Muscle layer of colon (tissue), 2 donors: ENCODE measurements at regions not wholly inside any gene's neighbourhood (a gene's known extent, or its start where the extent isn't known, plus 50 kb on each side); places are given as distances from the start of the nearest gene placed in this dataset.

ENCODE experiments used
- H3K27ac ChIP-seq: one replicate; pipeline ENCODE4 v1.7.0; 2013; ENCODE audit warnings: low read depth, mild to moderate bottlenecking, low read length, moderate library complexity
- H3K27me3 ChIP-seq, 2 donors: one replicate each; pipeline ENCODE4 v1.7.0; 2013; ENCODE audit warnings: low read length in 2 of 2, mild to moderate bottlenecking in 2 of 2; ENCODE audit not compliant: insufficient read depth in 2 of 2, control insufficient read depth in 1 of 2
- H3K36me3 ChIP-seq: one replicate; pipeline ENCODE4 v1.7.0; 2013; ENCODE audit warnings: mild to moderate bottlenecking, low read length; ENCODE audit not compliant: insufficient read depth
- H3K4me1 ChIP-seq: one replicate; pipeline ENCODE4 v1.7.0; 2013; ENCODE audit warnings: mild to moderate bottlenecking, low read length; ENCODE audit not compliant: insufficient read depth
- H3K4me3 ChIP-seq, 2 donors: one replicate each; pipeline ENCODE4 v1.7.0; 2013; ENCODE audit warnings: low read length in 2 of 2, low read depth in 1 of 2, mild to moderate bottlenecking in 1 of 2, moderate library complexity in 1 of 2
- H3K9ac ChIP-seq: one replicate; pipeline ENCODE4 v1.7.0; 2013; ENCODE audit warnings: low read length
- H3K9me3 ChIP-seq: one replicate; pipeline ENCODE4 v1.7.0; 2013; ENCODE audit warnings: mild to moderate bottlenecking, low read length
- donor health status: abdominal sarcoma.
- donor health status: Adenocarcinoma of cecum.

DNA sequence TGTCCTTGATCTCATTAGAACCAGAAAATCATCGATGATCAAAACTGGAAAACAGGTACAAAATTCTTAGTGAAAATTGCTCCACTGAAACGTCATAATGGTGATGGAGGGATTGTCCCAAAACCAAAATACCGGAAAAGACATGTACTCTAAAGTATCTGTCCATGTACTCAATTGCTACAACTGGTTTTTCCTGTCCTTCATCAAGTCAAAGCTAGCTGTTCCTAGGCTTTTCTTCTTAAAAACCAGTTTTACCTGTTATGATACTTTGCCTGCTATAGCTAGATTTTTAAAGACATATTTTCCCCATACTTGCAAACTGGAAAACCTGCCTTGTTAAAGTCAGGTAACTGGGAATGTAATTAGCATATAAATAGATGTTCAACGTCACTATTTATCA is 50.5 kb upstream of the LRRC1 start:
- Histone ChIP-seq H3K27ac (no peak overlapping the region), H3K4me1 (no peaks in the 10 kb centered on the region), H3K9ac (no peak overlapping the region), H3K27me3 (no peaks in the 10 kb centered on the region), H3K4me3 (no peak overlapping the region), H3K9me3 (no peaks in the 10 kb centered on the region), H3K36me3 (no peaks in the 10 kb centered on the region)

GRCh38 chr6:53741034-53741823 is 53.6 kb upstream of the LRRC1 start:
- Histone ChIP-seq H3K27ac (no peak overlapping the region), H3K4me1 (no peaks in the 10 kb centered on the region), H3K9me3 (no peaks in the 10 kb centered on the region), H3K36me3 (no peaks in the 10 kb centered on the region), H3K9ac (no peak overlapping the region), H3K4me3 (no peak overlapping the region), H3K27me3 (no peaks in the 10 kb centered on the region)

DNA sequence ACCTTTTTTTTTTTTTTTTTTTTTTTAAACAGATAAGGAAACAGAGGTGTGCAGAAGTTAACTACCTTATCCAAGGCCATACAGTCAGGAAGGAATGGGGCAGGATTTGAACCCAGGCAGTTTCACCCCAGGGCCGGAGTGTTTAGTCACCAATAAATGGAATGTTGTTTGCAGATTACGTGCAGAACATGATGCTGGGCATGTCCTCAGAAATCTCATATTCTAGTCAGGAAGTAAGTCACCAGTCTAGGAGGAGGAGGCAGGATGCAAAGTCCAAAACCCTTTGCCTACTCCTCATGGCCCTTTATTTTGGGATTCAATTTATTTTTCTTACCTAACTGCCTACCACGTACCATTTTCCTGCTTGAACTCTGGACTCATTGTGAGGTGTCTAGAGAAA is 57.1 kb upstream of the LRRC1 start:
- Histone ChIP-seq H3K9me3 (no peaks in the 10 kb centered on the region), H3K4me3 (no peak overlapping the region), H3K27me3 (no peaks in the 10 kb centered on the region), H3K4me1 (no peaks in the 10 kb centered on the region), H3K36me3 (no peaks in the 10 kb centered on the region), H3K27ac (no peak overlapping the region), H3K9ac (no peak overlapping the region)

DNA sequence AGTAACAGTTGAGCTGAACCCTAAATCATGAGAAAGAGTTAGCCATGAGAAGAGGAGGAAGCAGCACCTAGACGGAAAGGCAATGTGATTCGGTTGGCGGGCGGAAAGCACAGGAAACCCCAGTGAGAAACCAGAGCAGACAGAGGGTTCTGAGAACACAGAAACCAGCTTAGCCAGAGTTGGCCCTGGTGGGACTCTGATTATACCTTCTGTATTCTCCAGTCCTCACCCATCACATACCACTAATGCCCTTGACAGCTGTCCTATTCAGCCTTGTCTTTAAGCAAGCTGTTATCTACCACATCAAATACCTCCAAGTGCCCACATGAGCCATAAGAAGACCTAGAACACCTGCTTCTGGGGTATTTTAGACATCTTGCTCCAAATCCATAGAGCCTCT is 58.9 kb upstream of the LRRC1 start:
- Histone ChIP-seq H3K27me3 (no peaks in the 10 kb centered on the region), H3K9ac (no peak overlapping the region), H3K4me1 (no peaks in the 10 kb centered on the region), H3K36me3 (no peaks in the 10 kb centered on the region), H3K27ac (no peak overlapping the region), H3K9me3 (no peaks in the 10 kb centered on the region), H3K4me3 (no peak overlapping the region)

DNA sequence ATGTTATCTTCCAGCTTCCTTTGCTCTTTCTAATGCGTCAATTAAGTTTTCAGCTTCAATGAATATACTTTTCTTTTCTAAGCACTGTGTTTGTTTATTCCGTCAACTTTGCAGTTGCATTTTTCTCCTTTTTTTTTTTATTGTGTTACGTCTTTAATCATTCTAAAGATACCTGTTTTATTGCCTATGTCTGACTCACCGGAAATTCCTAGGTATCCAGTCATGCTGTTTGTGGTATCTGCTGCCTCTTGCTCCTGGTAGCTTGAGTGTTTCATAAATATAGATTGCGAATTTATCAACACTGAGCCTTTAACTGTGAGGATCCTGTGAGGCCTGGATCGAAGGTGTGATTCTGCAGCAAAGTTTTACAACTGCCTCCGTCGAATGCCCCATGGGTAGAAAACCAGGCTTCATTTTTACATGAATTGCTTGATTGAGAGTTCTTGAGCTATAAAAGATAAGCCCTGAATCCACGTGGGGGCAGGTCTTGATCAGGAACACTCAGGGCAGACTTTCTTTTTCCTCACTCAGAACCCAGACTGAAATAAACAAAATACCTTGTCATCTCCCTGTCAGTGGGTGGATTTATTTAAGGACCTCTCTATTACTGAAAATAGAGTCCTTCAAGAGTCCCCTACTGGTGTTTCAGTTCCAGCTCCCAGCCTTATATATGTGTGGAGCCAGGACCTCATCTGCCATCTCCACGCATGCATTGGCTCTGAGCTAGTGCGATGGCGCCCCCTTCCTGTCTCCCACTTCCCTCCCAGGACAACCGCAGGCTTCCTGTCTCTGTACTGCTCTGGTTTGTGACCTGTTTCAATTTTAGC is 60.1 kb upstream of the LRRC1 start:
- Histone ChIP-seq H3K27me3 (no peaks in the 10 kb centered on the region), H3K4me3 (no peak overlapping the region), H3K9me3 (no peaks in the 10 kb centered on the region), H3K4me1 (no peaks in the 10 kb centered on the region), H3K27ac (no peak overlapping the region), H3K36me3 (no peaks in the 10 kb centered on the region), H3K9ac (no peak overlapping the region)

DNA sequence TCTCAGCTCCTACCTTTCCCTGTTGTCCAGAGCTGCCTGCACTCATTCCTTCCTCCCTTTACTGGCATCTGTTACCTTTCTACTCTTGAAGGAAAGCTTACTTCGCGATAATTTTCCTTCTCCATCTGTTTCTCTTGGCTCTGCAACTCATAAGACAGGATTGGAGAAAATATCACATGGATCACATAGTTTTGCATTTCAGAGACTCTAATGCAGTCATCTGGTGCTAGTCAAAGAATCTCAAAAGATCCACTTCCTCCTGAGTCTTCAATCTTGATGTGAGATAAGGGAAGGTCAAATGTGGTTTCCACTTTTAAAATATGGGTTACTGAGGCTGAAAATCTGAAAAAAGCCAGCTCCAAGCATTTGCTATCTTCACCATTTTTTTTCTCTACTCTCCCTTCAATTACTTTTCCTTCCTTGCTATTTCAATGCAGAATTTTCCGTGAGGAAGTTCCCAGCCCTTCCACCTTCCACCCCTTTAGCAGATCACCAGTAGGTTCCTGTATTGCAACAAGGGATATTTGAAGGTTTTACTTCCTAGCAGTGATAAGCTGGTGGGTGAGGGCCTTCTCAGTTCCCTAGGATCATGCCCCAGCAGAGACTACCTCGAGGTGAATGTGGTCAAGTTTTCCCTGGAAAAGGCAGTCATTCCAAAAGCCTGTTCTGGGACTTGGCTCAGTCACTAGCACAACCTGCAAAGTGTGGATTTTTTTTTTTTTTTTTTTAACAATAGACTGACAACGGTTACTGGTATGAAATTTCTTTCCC is 62.8 kb upstream of the LRRC1 start:
- Histone ChIP-seq H3K4me3 (no peak overlapping the region), H3K27ac (no peak overlapping the region), H3K9me3 (no peaks in the 10 kb centered on the region), H3K36me3 (no peaks in the 10 kb centered on the region), H3K4me1 (peaks cover 3% of the 10 kb centered on the region), H3K9ac (no peak overlapping the region), H3K27me3 (no peaks in the 10 kb centered on the region)

DNA sequence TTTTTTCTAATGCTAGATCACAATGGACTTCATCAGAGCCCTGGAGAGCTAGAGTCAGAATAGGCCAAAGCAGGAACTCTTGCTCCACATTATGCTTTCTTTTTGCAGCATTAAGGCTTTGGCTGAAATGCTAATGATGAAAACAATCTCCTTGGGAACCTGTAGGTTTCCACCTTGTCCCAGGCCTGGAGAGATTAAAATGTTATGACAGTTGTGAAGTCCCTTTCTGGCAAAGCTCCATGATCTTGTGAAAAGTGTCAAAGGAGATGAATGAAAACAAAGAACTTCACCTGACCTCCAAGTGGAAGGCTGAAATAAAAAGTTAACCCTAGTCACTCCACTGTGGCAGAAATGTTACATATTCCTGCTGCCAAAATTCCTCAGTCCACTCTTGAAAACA is 64.0 kb upstream of the LRRC1 start:
- Histone ChIP-seq H3K27me3 (no peaks in the 10 kb centered on the region), H3K9me3 (no peaks in the 10 kb centered on the region), H3K27ac (no peak overlapping the region), H3K4me1 (peaks cover 3% of the 10 kb centered on the region), H3K4me3 (no peak overlapping the region), H3K36me3 (no peaks in the 10 kb centered on the region), H3K9ac (no peak overlapping the region)

DNA sequence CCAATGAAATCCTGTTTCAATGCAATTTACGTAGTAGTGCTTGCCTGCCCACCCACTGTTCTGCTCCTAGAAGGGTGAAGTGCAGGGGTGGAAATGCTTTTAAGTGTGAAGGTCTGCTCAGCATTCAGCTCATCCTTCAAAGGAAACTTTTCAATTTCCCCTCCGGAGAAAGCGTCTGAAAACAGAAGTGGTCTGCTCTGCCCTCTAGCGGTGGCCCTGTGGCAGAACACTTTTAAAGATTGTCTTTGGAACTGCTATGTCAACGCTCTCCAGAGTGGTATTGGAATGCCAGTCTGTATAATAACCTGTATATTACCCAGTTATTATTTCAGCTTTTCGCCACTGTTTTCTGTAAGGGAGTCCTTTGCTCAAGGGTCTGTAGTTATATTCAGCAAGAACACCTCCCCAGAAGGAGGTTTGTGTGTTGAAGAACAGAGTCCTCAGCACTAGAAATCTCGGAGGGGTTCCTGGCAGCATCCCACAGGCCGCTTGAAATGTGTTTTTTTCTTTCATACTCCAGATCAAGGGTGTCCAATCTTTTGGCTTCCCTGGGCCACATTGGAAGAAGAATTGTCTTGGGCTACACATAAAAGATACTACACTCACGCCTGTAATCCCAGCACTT is 63.1 kb upstream of the KLHL31 start:
- H3K4me3 ChIP-seq: peak overlapping the region in 1 of 2 donors; percentile 41

GRCh38 chr6:53727748-53728147 is 62.2 kb upstream of the KLHL31 start:
- Histone ChIP-seq H3K9me3 (no peaks in the 10 kb centered on the region), H3K4me1 (peaks cover 3% of the 10 kb centered on the region), H3K9ac (no peak overlapping the region), H3K36me3 (no peaks in the 10 kb centered on the region), H3K27ac (no peak overlapping the region), H3K27me3 (no peaks in the 10 kb centered on the region), H3K4me3 (no peak overlapping the region)

More for the DNA sequence above, 63.1 kb upstream of the KLHL31 start:
- Histone ChIP-seq H3K27me3 (no peaks in the 10 kb centered on the region), H3K9me3 (no peaks in the 10 kb centered on the region), H3K36me3 (no peaks in the 10 kb centered on the region), H3K27ac (no peak overlapping the region), H3K9ac (no peak overlapping the region), H3K4me1 (peaks cover 3% of the 10 kb centered on the region)

DNA sequence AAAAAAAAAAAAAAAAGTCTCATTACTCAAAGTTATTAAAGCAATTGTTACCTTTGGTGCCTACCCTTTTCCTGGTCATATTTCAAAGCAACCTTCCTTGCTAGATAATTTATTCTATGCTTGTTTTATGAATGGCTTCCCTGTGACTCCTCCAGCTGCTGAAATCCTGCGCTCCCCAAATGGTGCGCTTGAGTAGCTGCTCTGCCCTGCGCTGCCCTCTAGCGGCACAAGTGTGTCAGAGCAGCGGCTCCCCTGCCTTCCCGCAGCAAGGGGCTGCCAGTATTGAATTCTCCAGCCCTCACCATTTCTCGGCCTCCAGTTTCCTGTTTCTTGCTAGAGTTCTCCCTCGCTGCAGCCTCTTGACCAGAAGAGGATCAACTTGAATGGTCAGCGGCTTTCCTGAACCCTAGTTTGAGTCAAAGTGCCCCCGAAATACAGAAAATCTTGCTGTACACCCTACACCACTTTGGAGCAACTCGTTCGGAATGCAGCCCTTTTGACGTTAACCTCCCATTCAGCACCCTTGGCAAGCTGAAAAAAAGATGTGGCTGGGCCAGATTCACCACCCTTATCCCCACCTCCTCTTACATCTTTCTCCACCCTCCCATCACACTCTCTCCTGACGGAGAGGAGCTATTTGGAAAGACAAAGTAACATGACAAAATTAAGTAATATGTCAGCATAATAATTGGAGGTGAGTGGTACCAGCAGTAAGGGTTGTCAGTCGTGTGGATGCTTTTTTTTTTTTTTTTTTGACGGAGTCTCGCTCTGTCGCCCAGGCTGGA is 60.4 kb upstream of the KLHL31 start:
- Histone ChIP-seq H3K4me1 (peaks cover 3% of the 10 kb centered on the region), H3K36me3 (no peaks in the 10 kb centered on the region), H3K9ac (no peak overlapping the region), H3K27me3 (no peaks in the 10 kb centered on the region), H3K27ac (no peak overlapping the region), H3K9me3 (no peaks in the 10 kb centered on the region), H3K4me3 (no peak overlapping the region)
